ENCODE measurements at regions not wholly inside any gene's neighbourhood (a gene's known extent, or its start where the extent isn't known, plus 50 kb on each side); places are given as distances from the start of the nearest gene placed in this dataset.

- no peak overlapping the region for H3K4me3 Mint-ChIP-seq
- H3K27ac Mint-ChIP-seq = no peak overlapping the region
- no peaks in the 10 kb centered on the region for H3K27me3 Mint-ChIP-seq
- no peaks in the 10 kb centered on the region for H3K4me1 Mint-ChIP-seq
- H3K36me3 Mint-ChIP-seq (ENCODE audit: low read depth) = no peaks in the 10 kb centered on the region
- no peak for ATAC-seq (replicated peaks)
- H3K9me3 Mint-ChIP-seq = no peaks in the 10 kb centered on the region
Measured at GRCh38 chr12:77387214-77387613, 321.8 kb upstream of the E2F7 start.

- Mint-ChIP-seq H3K27me3 (no peaks in the 10 kb centered on the region), H3K9me3 (no peaks in the 10 kb centered on the region), H3K4me1 (no peaks in the 10 kb centered on the region), H3K36me3 (ENCODE audit: low read depth) (no peaks in the 10 kb centered on the region), H3K4me3 (no peak overlapping the region), H3K27ac (no peak overlapping the region)
- no peak for ATAC-seq (replicated peaks)
Measured at GRCh38 chr12:77384941-77385340, 319.6 kb upstream of the E2F7 start.

- no peaks in the 10 kb centered on the region for H3K4me1 Mint-ChIP-seq
- no peak overlapping the region for H3K4me3 Mint-ChIP-seq
- H3K9me3 Mint-ChIP-seq = peaks cover 3% of the 10 kb centered on the region
- no peaks in the 10 kb centered on the region for H3K36me3 Mint-ChIP-seq (ENCODE audit: low read depth)
- no peaks in the 10 kb centered on the region for H3K27me3 Mint-ChIP-seq
- no peak overlapping the region for H3K27ac Mint-ChIP-seq
- no peak for ATAC-seq (replicated peaks)
Measured at GRCh38 chr12:77382096-77382742, 316.9 kb upstream of the E2F7 start.

DNA sequence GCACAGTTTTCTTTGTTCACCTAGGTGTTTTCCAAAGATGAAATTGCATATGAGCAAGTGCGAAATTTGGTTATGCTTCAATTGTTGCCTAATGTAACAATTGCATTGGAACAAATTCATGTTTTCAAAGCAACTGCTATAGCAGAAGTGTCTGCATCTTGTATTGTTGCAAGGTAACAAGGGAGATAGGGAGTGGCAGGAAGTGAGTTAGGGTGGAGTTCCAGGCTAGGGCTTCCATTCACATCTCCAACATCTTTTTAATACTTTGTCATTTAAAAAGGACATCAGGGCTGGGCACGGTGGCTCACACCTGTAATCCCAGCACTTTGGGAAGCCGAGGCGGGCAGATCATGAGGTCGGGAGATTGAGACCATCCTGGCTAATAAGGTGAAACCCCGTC lies 312.3 kb upstream of the E2F7 start:
- no peaks in the 10 kb centered on the region for H3K36me3 Mint-ChIP-seq (ENCODE audit: low read depth)
- no peaks in the 10 kb centered on the region for H3K27me3 Mint-ChIP-seq
- no peaks in the 10 kb centered on the region for H3K4me1 Mint-ChIP-seq
- H3K27ac Mint-ChIP-seq = no peak overlapping the region
- peaks cover 3% of the 10 kb centered on the region for H3K9me3 Mint-ChIP-seq
- no peak overlapping the region for H3K4me3 Mint-ChIP-seq
- no peak for ATAC-seq (replicated peaks)

- no peak overlapping the region for H3K27ac Mint-ChIP-seq
- H3K9me3 Mint-ChIP-seq = peaks cover 3% of the 10 kb centered on the region
- no peaks in the 10 kb centered on the region for H3K27me3 Mint-ChIP-seq
- H3K36me3 Mint-ChIP-seq (ENCODE audit: low read depth) = no peaks in the 10 kb centered on the region
- H3K4me3 Mint-ChIP-seq = no peak overlapping the region
- no peak for ATAC-seq (replicated peaks)
- no peaks in the 10 kb centered on the region for H3K4me1 Mint-ChIP-seq
Measured at GRCh38 chr12:77377116-77377515, 311.7 kb upstream of the E2F7 start.

DNA sequence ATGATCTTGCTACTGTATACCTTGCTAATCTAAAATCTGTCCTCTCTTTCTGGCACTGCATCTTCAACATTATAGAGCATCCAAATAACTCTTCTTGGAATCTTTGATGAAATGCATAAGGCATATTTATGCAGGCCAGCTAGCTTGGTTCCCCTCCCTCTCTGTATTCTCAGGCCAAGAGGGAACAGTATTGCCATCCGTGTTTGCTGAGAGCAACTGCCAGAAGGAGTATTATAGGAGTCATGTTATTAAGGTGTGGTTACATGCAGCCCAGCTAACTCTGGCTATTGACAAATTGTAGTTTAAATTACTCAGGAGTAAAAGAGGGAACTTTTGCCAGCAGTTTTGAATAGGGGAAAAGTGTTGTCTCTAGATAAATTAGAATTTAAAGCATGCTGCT lies 309.3 kb upstream of the E2F7 start:
- Mint-ChIP-seq H3K27ac (no peak overlapping the region), H3K4me3 (no peak overlapping the region), H3K27me3 (no peaks in the 10 kb centered on the region), H3K36me3 (ENCODE audit: low read depth) (no peaks in the 10 kb centered on the region), H3K4me1 (no peaks in the 10 kb centered on the region), H3K9me3 (peaks cover 3% of the 10 kb centered on the region)
- no peak for ATAC-seq (replicated peaks)

DNA sequence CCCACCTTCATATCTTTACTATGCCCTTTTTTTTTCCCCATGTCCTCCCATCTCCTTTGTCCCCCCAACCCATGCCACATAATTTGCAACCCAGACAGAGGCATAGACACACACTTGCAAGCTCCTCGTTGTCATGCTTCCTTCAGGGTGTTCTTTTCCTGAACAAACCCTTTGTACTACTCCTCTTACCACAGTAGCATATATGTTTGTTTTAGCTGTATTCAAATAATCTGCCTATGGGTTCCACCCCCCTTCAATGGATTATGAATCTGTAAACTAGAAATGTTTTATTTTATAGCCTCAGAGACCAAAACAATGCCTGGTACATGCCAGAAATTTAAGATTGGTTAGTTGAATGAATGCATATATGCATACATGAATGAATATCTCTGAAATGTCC lies 307.1 kb upstream of the E2F7 start:
- no peaks in the 10 kb centered on the region for H3K27me3 Mint-ChIP-seq

DNA sequence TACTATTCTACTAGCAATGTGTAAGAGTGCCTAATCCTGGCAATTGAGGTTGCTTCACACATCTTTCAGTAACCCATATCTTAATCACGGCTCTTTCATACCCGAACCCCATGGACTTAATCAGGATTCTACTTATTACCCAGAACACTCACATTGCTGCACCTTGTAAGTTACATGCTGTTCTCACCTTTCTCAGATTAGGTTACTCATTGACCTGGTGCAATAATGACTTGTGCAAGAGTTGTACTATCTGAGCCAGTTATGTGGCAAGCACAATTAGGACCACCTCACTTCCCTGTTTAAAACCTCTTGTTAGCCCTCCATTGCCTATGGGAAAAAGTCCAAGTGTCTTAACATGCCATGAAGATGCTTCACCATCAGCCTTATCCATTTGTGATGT lies 306.7 kb upstream of the E2F7 start:
- H3K27ac Mint-ChIP-seq = no peak overlapping the region
- no peak overlapping the region for H3K4me3 Mint-ChIP-seq
- H3K36me3 Mint-ChIP-seq (ENCODE audit: low read depth) = no peaks in the 10 kb centered on the region
- H3K27me3 Mint-ChIP-seq = no peaks in the 10 kb centered on the region
- H3K4me1 Mint-ChIP-seq = no peaks in the 10 kb centered on the region
- no peak for ATAC-seq (replicated peaks)
- no peaks in the 10 kb centered on the region for H3K9me3 Mint-ChIP-seq

More for the DNA sequence above, 307.1 kb upstream of the E2F7 start:
- Mint-ChIP-seq H3K36me3 (ENCODE audit: low read depth) (no peaks in the 10 kb centered on the region), H3K27ac (no peak overlapping the region), H3K4me1 (no peaks in the 10 kb centered on the region), H3K9me3 (no peaks in the 10 kb centered on the region), H3K4me3 (no peak overlapping the region)
- ATAC-seq (replicated peaks) = no peak

- no peak overlapping the region for H3K4me3 Mint-ChIP-seq
- no peaks in the 10 kb centered on the region for H3K27me3 Mint-ChIP-seq
- H3K9me3 Mint-ChIP-seq = no peaks in the 10 kb centered on the region
- no peak for ATAC-seq (replicated peaks)
- H3K27ac Mint-ChIP-seq = no peak overlapping the region
- no peaks in the 10 kb centered on the region for H3K4me1 Mint-ChIP-seq
- no peaks in the 10 kb centered on the region for H3K36me3 Mint-ChIP-seq (ENCODE audit: low read depth)
Measured at GRCh38 chr12:77368379-77368778, 303.0 kb upstream of the E2F7 start.

GRCh38 chr12:77366616-77367015 lies 301.2 kb upstream of the E2F7 start:
- Mint-ChIP-seq H3K36me3 (ENCODE audit: low read depth) (no peaks in the 10 kb centered on the region), H3K4me3 (no peak overlapping the region), H3K4me1 (no peaks in the 10 kb centered on the region), H3K27ac (no peak overlapping the region), H3K27me3 (no peaks in the 10 kb centered on the region), H3K9me3 (no peaks in the 10 kb centered on the region)
- no peak for ATAC-seq (replicated peaks)

- no peak overlapping the region for H3K4me3 Mint-ChIP-seq
- no peaks in the 10 kb centered on the region for H3K4me1 Mint-ChIP-seq
- no peaks in the 10 kb centered on the region for H3K27me3 Mint-ChIP-seq
- no peak for ATAC-seq (replicated peaks)
- H3K9me3 Mint-ChIP-seq = peaks cover 6% of the 10 kb centered on the region
- H3K36me3 Mint-ChIP-seq (ENCODE audit: low read depth) = no peaks in the 10 kb centered on the region
- H3K27ac Mint-ChIP-seq = no peak overlapping the region
Measured at GRCh38 chr12:77364400-77364799, 299.0 kb upstream of the E2F7 start.

DNA sequence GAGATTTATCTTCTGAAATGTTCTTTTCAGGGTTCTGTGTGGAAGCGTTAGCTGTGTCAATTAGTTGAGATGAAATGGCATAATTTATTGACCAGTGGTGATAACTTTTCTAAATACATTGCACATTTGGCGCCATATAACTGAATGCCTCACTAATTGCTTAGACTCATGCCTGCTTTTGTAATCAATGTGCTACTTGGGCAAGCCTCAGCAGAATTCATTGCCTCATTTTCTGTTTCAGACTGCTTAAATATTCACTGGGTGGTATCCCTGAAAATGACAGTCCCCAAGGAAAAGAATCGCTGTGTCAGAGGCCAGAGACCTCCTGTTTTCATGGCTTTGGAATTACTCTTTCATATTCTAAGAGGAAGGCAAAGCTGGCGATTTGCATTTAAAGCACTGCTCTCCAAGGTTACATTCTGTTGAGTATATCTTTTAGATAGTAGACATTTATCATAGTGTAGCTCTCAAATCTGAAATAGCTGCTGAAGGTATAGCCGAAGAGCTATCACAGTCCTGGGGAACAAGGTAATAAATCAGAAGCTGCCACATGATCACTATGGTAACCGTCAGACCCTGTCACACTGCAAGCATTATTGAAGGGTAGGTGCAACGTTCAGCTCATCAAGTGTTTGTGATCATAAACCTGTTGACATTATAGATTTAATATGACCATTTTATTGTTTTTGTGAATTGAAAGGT lies 297.3 kb upstream of the E2F7 start:
- H3K4me3 Mint-ChIP-seq = no peak overlapping the region
- no peak overlapping the region for H3K27ac Mint-ChIP-seq
- H3K4me1 Mint-ChIP-seq = no peaks in the 10 kb centered on the region
- peaks cover 6% of the 10 kb centered on the region for H3K9me3 Mint-ChIP-seq
- H3K27me3 Mint-ChIP-seq = no peaks in the 10 kb centered on the region
- no peak for ATAC-seq (replicated peaks)
- H3K36me3 Mint-ChIP-seq (ENCODE audit: low read depth) = no peaks in the 10 kb centered on the region

DNA sequence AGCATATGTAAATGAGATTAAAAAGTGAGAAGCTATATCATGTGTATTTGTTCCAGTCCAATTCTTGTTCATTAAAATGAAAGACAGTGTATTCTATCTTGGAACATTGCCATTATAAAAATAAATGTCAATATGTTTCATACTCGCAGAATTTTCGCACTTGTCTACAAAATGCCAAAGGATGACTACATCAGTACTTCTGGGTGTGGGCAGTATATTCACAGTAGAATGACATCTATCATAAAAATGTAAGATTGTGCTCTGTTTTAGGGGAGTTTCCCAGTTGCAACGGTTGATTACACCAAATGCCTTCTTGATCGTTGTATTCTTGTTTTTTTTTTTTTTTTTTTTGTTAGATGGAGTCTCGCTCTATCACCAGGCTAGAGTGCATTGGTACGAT lies 292.3 kb upstream of the E2F7 start:
- Mint-ChIP-seq H3K4me3 (no peak overlapping the region), H3K4me1 (no peaks in the 10 kb centered on the region), H3K27ac (no peak overlapping the region), H3K27me3 (no peaks in the 10 kb centered on the region), H3K9me3 (peaks cover 6% of the 10 kb centered on the region), H3K36me3 (ENCODE audit: low read depth) (no peaks in the 10 kb centered on the region)
- ATAC-seq (replicated peaks) = no peak

- no peak overlapping the region for H3K4me3 Mint-ChIP-seq
- no peaks in the 10 kb centered on the region for H3K36me3 Mint-ChIP-seq (ENCODE audit: low read depth)
- H3K27ac Mint-ChIP-seq = no peak overlapping the region
- no peaks in the 10 kb centered on the region for H3K9me3 Mint-ChIP-seq
- H3K4me1 Mint-ChIP-seq = no peaks in the 10 kb centered on the region
- ATAC-seq (replicated peaks) = no peak
- no peaks in the 10 kb centered on the region for H3K27me3 Mint-ChIP-seq
Measured at GRCh38 chr12:77354766-77355362, 289.5 kb upstream of the E2F7 start.

- H3K36me3 Mint-ChIP-seq (ENCODE audit: low read depth) = no peaks in the 10 kb centered on the region
- no peaks in the 10 kb centered on the region for H3K27me3 Mint-ChIP-seq
- H3K4me1 Mint-ChIP-seq = no peaks in the 10 kb centered on the region
- no peak overlapping the region for H3K27ac Mint-ChIP-seq
- no peaks in the 10 kb centered on the region for H3K9me3 Mint-ChIP-seq
- ATAC-seq (replicated peaks) = no peak
- no peak overlapping the region for H3K4me3 Mint-ChIP-seq
Measured at GRCh38 chr12:77352946-77353345, 287.6 kb upstream of the E2F7 start.

Data from activated T-helper 17 cell treated with anti-CD3 and anti-CD28 coated beads, Interleukin-2, amount 50 U/mL, for 72 hours (primary cell).